GM12891 (cell line): ENCODE measurements at regions not wholly inside any gene's neighbourhood (a gene's known extent, or its start where the extent isn't known, plus 50 kb on each side); places are given as distances from the start of the nearest gene placed in this dataset.

Experiments used
- POLR2A ChIP-seq: IDR thresholded peaks from 2 replicates; pipeline ENCODE4 v1.6.1; 2011; ENCODE audit warnings: low read depth, low read length, control low read depth
- POLR2AphosphoS5 ChIP-seq: IDR thresholded peaks from 2 replicates; pipeline ENCODE4 v1.6.1; 2011; ENCODE audit warnings: low read depth, low read length, control low read depth
- TAF1 ChIP-seq: IDR thresholded peaks from 2 replicates; pipeline ENCODE4 v1.6.1; 2011; ENCODE audit warnings: low read depth, low read length, control low read depth

GRCh38 chr19:33888665-33889064 is 92.0 kb downstream of the KCTD15 start:
- no peak for TF ChIP-seq POLR2A
- no peak for TF ChIP-seq TAF1
- TF ChIP-seq POLR2AphosphoS5 = no peak
